Superior temporal gyrus (tissue), 1 donor: ENCODE measurements at regions not wholly inside any gene's neighbourhood (a gene's known extent, or its start where the extent isn't known, plus 50 kb on each side); places are given as distances from the start of the nearest gene placed in this dataset.
A peak's percentile ranks its signal among the peaks of the same experiment; 100 is the strongest.

Experiments used
- DNase-seq: peaks from one replicate; pipeline ENCODE4 v3.0.0-alpha.2; 2016; ENCODE audit errors: extremely low spot score

DNA sequence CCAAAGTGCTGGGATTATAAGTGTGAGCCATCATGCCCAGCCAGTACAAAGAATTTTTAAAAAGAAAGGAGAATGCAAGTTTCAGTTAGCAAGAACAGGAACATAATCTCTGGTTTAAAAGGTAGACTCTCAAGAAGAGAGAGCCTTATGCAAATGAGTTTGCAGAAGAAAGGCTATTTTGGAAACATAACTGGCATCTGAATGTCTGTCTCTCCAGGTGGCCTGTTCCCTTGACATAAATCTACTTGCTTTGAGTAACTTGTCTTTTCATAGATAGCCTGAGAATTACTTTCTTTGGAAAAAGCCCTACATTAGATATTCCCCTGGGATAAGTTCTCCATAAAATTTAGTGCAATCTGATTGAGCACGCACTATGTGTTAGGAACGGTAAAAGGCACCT, 109.6 kb downstream of the ICOS start:
- DNase-seq: no peak

GRCh38 chr2:204049635-204050034, 113.1 kb downstream of the ICOS start:
- DNase-seq: no peak

DNA sequence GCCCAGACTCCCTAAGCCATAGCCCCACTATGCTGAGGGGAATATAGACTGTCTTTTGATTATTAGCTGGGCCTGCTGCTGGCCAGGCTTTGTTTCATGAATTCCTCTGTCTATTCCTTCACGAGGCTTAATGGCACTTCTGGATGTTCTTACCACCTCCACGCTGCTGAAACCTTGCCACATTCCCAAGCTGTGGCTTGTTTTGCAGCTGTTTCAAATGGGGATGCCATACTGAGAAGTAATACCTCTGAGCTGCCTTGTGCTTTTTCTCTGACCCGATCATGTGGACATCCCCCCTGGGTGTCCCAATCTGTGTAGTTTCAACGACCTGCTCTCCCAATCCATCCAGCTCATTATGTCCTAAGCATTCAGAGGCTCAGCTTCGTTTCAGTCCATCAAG, 114.1 kb downstream of the ICOS start:
- DNase-seq: no peak

DNA sequence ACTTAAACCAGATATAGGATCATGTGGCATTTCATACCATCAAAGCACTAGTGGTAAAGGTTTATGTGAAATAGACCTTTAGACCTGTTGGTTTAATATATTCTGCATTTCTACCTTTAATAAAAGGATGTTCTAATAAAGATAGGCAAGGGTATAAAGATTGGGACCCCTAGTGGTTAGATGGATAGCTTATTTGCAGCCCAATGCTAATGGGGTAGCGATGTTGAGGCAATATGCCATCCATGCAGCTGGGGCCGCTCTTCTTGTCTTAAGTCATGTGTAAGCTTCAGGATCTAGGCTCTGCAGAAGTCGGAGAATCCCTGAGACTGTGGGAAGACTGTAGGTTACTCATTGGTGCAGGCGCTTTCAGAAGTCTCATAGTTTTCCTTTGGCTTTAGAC, 114.9 kb downstream of the ICOS start:
- no peak for DNase-seq

DNA sequence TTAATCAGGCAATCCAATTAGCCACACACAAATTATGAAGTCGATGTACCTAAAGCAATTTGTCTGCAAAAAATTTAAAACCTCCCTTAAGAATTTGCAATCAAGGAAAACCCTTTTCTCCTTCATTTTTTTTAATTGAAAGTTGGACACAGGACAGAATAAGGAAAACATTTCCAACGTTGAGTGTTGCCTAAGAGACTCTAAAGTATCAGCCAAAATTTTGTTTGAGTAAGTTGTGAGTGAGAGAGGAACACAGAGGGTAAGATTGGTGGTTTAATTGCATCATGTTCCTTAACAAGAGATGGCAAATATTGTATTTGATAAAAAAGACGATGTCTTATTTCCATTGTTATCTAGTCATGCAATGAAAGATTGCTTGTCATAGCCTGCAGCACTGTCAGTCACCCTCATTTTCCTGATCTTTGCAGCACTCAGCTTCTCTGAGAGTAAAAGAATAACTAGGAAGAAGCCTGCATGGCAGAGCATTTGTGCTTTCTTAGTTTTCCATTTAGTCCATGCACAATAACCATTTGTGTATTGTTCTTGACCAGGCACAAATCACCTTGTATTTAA, 115.5 kb downstream of the ICOS start:
- peak; percentile 22 for DNase-seq

GRCh38 chr2:204059016-204059415, 122.5 kb downstream of the ICOS start:
- no peak for DNase-seq

DNA sequence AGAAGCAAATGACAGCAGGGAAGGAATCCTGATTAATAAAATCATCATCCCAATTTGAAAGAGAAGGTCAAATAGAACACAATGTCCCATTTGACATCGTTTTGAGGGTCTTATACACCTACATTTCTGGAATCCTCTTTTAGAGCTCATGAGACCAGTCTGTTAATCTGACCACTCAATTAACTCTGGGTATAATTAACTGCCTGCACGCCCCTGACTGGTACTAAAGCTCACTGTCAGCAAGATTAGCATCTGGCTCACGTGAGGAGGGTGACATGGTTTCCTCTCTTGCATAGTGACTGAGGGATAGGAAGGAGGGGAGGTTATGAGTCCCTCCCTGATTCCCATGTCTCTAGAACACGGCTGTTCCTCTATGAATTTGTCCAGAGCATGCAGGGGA, 124.3 kb downstream of the ICOS start:
- DNase-seq: no peak

GRCh38 chr2:204061241-204061640, 124.7 kb downstream of the ICOS start:
- no peak for DNase-seq

DNA sequence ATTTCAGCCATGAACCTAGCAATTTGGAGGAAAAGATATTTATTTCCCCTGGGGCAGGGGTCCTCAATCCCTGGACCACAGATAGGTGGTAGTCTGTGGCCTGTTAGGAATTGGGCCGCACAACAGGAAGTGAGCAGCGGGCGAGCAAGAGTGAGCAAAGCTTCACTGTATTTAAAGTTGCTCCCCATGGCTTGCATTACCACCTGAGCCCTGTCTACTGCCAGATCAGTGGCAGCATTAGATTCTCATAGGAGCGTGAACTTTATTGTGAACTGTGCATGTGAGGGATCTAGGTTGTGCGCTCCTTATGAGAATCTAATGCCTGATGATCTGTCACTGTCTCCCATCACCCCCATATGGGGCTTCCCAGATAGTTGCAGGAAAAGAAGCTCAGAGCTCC, 127.6 kb downstream of the ICOS start:
- DNase-seq: no peak

- DNase-seq: no peak
These were observed 129.0 kb downstream of the ICOS start for GRCh38 chr2:204065566-204065965.

GRCh38 chr2:204066051-204066450, 129.5 kb downstream of the ICOS start:
- DNase-seq: no peak

GRCh38 chr2:204069804-204070203, 133.2 kb downstream of the ICOS start:
- no peak for DNase-seq

- DNase-seq: peak; percentile 40
These were observed 136.1 kb downstream of the ICOS start for GRCh38 chr2:204072443-204073324.

DNA sequence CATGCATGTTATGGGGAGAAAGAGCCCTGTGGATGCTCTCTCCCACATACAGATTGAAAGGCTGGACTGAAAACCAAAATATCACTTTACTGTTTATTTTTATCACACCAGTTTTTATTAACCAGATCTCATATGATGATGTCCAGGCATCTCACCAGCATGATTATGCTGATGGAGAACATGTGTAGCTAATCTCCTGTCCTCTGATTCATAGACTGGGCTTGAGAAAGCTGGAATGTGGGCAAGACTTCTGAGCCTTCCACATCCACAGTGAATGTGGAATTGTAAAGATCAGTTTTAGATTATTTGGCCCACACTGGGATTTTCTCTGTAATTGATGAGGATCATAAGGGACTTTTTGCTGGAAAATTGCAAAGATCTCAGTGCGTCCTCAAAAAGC, 137.9 kb downstream of the ICOS start:
- DNase-seq: no peak

DNA sequence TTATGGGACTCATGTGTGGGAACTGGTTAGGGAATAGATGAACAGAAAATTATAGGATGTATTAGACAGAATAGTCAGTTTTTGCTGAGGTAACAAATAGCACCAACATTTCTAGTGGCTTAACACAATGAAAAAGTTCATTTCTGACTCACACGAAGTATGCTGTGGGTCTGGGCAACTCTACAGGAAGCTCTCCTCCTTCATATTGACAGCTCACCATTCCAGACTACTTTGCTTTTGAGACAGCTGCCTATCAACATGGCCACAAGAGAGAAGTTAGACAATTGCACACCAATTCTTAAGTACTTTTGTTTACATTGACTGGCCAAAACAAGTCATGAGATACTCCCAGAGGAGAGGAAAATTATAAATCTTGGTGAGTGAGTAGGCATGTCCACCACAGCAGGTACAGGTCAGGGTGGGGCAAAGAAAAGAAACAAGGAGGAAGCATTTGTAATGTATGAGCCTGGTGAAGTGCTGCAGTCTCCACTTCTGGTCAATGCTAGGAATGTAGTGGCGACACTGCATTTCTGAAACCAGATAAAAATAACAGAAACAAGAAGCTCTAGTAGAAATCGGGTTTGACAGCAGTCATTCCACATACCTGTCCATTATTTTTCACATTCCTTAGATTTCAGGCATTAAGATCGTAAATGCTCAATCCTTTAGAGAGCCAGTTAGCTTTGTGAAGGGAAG, 141.6 kb downstream of the ICOS start:
- DNase-seq: no peak

DNA sequence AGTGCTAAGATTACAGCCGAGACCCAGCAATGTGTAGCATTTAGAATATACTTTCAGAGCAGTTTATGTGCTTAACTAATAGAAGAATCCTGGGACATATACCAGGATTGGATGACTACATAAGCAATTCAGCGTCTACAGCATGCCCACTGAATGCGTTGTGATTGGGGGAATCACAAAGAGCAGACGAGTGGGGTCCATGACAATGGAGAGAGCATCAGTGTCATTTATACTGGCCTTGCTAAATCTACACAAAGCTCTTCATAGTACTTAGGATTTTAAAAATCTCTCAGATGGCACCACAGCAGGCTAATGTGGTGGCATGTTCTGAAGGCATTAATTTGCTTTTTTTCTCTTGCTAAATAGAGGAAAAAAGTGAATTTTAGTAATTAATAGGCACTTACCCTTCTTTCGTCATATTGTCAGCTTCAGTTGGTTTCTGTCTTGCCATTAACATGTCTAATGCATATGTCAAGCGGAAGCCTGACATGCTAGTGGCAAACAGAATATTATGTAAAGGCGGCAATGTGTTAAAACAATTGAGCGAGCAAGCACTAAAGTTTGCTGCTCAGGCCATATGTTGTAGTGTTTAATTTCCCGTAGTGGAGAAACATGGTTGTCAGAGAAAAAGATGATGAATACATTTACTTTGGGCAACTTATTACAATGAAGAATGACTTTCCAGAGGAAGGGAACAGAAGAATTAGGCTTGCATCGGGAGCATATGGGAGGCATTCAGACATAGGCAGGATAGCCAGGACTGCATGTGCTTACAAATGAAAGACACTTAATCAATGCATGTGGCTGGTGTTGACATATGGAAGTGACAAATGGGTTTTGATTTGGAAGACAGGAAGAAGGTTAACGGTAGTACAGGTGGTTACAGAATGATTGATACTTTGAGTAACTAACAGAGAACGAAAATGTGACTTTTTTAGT, 145.2 kb downstream of the ICOS start:
- DNase-seq: no peak

DNA sequence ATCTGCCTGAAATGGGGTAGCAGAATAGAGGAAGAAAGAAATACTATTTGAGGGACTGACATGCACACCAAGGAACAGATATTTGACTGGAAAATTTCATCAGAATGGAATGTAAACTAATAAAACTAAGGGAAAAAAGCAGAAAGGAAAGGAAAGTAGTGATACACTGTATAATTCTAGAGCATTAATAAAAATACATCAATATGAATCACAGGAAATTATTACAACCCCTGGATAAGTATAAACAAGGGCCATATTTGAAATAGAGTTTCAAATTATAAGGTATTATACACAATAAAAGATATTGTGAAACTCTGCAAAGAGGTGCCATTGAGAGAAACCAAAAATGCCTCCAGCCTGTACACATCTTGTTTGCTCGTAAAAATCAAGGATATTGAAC, 149.6 kb downstream of the ICOS start:
- no peak for DNase-seq

GRCh38 chr2:204089105-204089504, 152.5 kb downstream of the ICOS start:
- DNase-seq: no peak

DNA sequence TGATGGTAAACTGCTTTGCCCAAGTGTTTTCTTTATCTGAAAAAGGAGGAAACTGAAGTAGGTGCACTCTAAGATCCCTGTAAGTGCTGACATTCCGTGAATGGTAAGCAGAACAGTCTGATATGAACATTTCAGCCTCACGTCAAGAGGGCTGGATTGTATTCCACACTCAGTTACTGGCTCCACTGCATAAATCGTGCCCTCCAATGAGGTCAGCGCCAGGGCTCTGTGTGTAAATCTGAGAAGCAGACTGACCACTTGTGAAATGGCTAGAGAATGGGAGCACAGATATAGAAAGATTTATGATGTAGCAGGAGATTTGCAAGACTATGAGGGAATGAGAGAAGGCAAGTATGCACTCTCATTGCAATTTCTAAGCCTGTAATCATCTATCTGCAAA, 153.0 kb downstream of the ICOS start:
- DNase-seq: no peak

DNA sequence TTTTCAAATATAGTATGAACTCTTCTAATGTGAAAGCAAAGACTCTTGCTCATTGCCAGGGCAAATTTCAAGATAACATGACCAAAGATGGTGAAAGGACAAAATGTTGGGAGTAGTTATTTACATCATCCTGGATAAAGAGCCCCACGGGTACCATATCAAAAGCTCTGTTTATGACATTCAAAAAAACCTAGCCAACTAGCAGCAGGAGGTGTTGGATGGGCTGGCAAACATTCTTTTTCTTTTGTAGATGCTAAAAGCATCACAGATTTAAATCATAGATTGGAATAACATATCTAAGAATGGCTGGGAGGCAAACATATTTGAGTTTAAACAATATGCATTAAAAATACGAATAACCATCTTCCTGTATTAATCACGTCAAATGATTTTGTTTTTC, 153.5 kb downstream of the ICOS start:
- DNase-seq: no peak

- no peak for DNase-seq
These were observed 168.2 kb downstream of the ICOS start for GRCh38 chr2:204104811-204105210.

GRCh38 chr2:204108330-204108751, 171.8 kb downstream of the ICOS start:
- DNase-seq: no peak
